ENCODE measurements at regions not wholly inside any gene's neighbourhood (a gene's known extent, or its start where the extent isn't known, plus 50 kb on each side); places are given as distances from the start of the nearest gene placed in this dataset.

- H3K4me1 ChIP-seq, result no peaks in the 10 kb centered on the region
- no peak overlapping the region for H3K4me3 ChIP-seq
- no peaks in the 10 kb centered on the region for H3K27me3 ChIP-seq
- in situ Hi-C loops (cut with MboI; ENCODE audit: low sequenced_read_pairs in 4 of 4), result no loop called here
- TF ChIP-seq, protein P1, sequence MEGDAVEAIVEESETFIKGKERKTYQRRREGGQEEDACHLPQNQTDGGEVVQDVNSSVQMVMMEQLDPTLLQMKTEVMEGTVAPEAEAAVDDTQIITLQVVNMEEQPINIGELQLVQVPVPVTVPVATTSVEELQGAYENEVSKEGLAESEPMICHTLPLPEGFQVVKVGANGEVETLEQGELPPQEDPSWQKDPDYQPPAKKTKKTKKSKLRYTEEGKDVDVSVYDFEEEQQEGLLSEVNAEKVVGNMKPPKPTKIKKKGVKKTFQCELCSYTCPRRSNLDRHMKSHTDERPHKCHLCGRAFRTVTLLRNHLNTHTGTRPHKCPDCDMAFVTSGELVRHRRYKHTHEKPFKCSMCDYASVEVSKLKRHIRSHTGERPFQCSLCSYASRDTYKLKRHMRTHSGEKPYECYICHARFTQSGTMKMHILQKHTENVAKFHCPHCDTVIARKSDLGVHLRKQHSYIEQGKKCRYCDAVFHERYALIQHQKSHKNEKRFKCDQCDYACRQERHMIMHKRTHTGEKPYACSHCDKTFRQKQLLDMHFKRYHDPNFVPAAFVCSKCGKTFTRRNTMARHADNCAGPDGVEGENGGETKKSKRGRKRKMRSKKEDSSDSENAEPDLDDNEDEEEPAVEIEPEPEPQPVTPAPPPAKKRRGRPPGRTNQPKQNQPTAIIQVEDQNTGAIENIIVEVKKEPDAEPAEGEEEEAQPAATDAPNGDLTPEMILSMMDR (IDR thresholded peaks at IDR 0.05 in 4 of 5, conservative IDR thresholded peaks at IDR 0.05 in 1 of 5), result no peak
- no peak for TF ChIP-seq POLR2A (IDR thresholded peaks at IDR 0.05)
- DNase-seq (no peak), ATAC-seq (no peak)
- intact Hi-C loops (cut with DNase I; ENCODE audit: low total_unique reads), result no loop called here
- H3K9me3 ChIP-seq, result no peaks in the 10 kb centered on the region
- H3K27ac ChIP-seq, result no peak overlapping the region
- no peaks in the 10 kb centered on the region for H3K36me3 ChIP-seq
Measured at GRCh38 chr2:220320326-220320725, 692.9 kb downstream of the SLC4A3 start.

- H3K27ac ChIP-seq, result no peak overlapping the region
- in situ Hi-C loops (cut with MboI; ENCODE audit: low sequenced_read_pairs in 4 of 4), result no loop called here
- TF ChIP-seq, protein P1 (IDR thresholded peaks at IDR 0.05 in 4 of 5, conservative IDR thresholded peaks at IDR 0.05 in 1 of 5), result no peak
- no peak for TF ChIP-seq POLR2A (IDR thresholded peaks at IDR 0.05)
Measured at GRCh38 chr2:220332886-220333285, 705.5 kb downstream of the SLC4A3 start.

DNA sequence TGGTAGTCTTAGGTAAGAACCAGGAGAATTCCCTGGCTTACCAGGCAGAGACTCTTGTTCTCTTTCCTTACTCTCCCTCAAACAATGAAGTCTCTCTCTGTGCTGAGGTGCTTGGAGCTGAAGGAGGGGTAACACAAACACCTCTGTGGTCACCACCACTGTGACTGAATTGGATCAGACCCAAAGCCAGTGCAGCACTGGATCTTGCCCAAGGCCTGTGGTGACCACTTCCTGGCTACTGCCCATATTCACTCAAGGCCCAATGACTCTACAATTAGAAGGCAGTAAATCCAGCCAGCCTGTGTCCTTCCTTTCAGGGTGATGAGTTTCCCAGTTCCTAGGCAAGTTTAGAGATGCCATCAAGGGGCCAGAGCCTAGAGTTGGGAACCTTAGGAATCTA lies 706.8 kb downstream of the SLC4A3 start:
- intact Hi-C loops (cut with DNase I; ENCODE audit: low total_unique reads), result no loop called here
- DNase-seq, result no peak

More at GRCh38 chr2:220332886-220333285, 705.5 kb downstream of the SLC4A3 start:
- H3K36me3 ChIP-seq, result no peaks in the 10 kb centered on the region
- intact Hi-C loops (cut with DNase I; ENCODE audit: low total_unique reads), result no loop called here
- no peak for DNase-seq
- no peak for ATAC-seq
- no peaks in the 10 kb centered on the region for H3K4me1 ChIP-seq
- H3K4me3 ChIP-seq, result no peak overlapping the region
- no peaks in the 10 kb centered on the region for H3K27me3 ChIP-seq
- no peaks in the 10 kb centered on the region for H3K9me3 ChIP-seq

GRCh38 chr2:220334871-220335590 lies 707.6 kb downstream of the SLC4A3 start:
- in situ Hi-C loops (cut with MboI; ENCODE audit: low sequenced_read_pairs in 4 of 4), result no loop called here
- Histone ChIP-seq H3K4me3 (no peak overlapping the region), H3K9me3 (no peaks in the 10 kb centered on the region), H3K27me3 (no peaks in the 10 kb centered on the region), H3K36me3 (no peaks in the 10 kb centered on the region), H3K4me1 (no peaks in the 10 kb centered on the region), H3K27ac (no peak overlapping the region)
- no peak for DNase-seq
- no peak for TF ChIP-seq POLR2A (IDR thresholded peaks at IDR 0.05)
- TF ChIP-seq, protein P1 (IDR thresholded peaks at IDR 0.05 in 4 of 5, conservative IDR thresholded peaks at IDR 0.05 in 1 of 5), result no peak
- intact Hi-C loops (cut with DNase I; ENCODE audit: low total_unique reads), result no loop called here
- no peak for ATAC-seq

More for the DNA sequence above, 706.8 kb downstream of the SLC4A3 start:
- Histone ChIP-seq H3K4me1 (no peaks in the 10 kb centered on the region), H3K36me3 (no peaks in the 10 kb centered on the region), H3K27me3 (no peaks in the 10 kb centered on the region), H3K9me3 (no peaks in the 10 kb centered on the region), H3K27ac (no peak overlapping the region), H3K4me3 (no peak overlapping the region)
- in situ Hi-C loops (cut with MboI; ENCODE audit: low sequenced_read_pairs in 4 of 4), result no loop called here
- no peak for ATAC-seq
- TF ChIP-seq POLR2A (IDR thresholded peaks at IDR 0.05), result no peak
- TF ChIP-seq, protein P1 (IDR thresholded peaks at IDR 0.05 in 4 of 5, conservative IDR thresholded peaks at IDR 0.05 in 1 of 5), result no peak

DNA sequence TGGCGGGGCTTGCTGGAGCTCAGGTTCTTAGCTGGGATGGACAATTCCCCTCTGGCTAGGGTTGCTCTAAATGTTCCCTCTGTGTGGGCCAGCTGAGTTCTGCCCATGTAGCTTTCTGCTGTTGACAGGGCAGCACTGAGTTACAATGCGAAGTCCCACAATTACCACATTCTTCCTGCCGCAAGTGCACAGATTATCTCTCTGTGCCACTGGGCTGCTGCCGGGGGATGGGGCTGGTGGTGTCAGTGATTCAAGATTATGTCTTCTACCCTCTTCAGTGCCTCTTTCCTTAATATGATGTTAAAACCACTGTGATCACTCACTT lies 708.1 kb downstream of the SLC4A3 start:
- in situ Hi-C loops (cut with MboI; ENCODE audit: low sequenced_read_pairs in 4 of 4) (no loop called here), intact Hi-C loops (cut with DNase I; ENCODE audit: low total_unique reads) (no loop called here)
- no peaks in the 10 kb centered on the region for H3K27me3 ChIP-seq
- TF ChIP-seq POLR2A (IDR thresholded peaks at IDR 0.05), result no peak
- TF ChIP-seq, protein P1 (IDR thresholded peaks at IDR 0.05 in 4 of 5, conservative IDR thresholded peaks at IDR 0.05 in 1 of 5), result no peak
- H3K27ac ChIP-seq, result no peak overlapping the region
- no peaks in the 10 kb centered on the region for H3K9me3 ChIP-seq
- H3K4me1 ChIP-seq, result no peaks in the 10 kb centered on the region
- DNase-seq, result no peak
- no peak overlapping the region for H3K4me3 ChIP-seq
- ATAC-seq, result no peak
- no peaks in the 10 kb centered on the region for H3K36me3 ChIP-seq

Measured in gastrocnemius medialis (tissue), 4 donors.